HEK293 (cell line): ENCODE measurements at regions not wholly inside any gene's neighbourhood (a gene's known extent, or its start where the extent isn't known, plus 50 kb on each side); places are given as distances from the start of the nearest gene placed in this dataset.
A peak's percentile ranks its signal among the peaks of the same experiment; 100 is the strongest.

Experiments used
- CTCF ChIA-PET: fragments of 350-600 bp; formaldehyde crosslinking; extraction: SDS; loops from one replicate; lab custom pipeline; 2021; ENCODE audit warnings: antibody characterized with exemption; lab: Yijun Ruan, JAX
- POLR2A ChIA-PET: fragments of 300-600 bp; formaldehyde crosslinking; extraction: SDS; loops from one replicate; lab custom pipeline; 2020; ENCODE audit warnings: antibody characterized with exemption, inconsistent platforms; lab: Yijun Ruan, JAX
- H3K27ac ChIP-seq: fragments of 200-500 bp; sonication (Bioruptor generic); 2 replicates; pipeline ENCODE4 v1.5.1; 2014; ENCODE audit warnings: low read depth, low read length, control low read depth, inconsistent platforms; ENCODE audit errors: extremely low read depth
- H3K36me3 ChIP-seq, 2 experiments: fragments of 200-500 bp in 1 of 2; sonication (Bioruptor generic) in 1 of 2; 1 replicate in 1 of 2; 2 replicates in 1 of 2; pipeline ENCODE4 v1.5.1; 2014 to 2017; ENCODE audit warnings: inconsistent platforms in 2 of 2, low read length in 2 of 2; ENCODE audit not compliant: control insufficient read depth in 2 of 2, insufficient read depth in 1 of 2
- H3K4me1 ChIP-seq: fragments of 200-500 bp; sonication (Bioruptor generic); 2 replicates; pipeline ENCODE4 v1.5.1; 2014; ENCODE audit warnings: mild to moderate bottlenecking, low read length, inconsistent platforms; ENCODE audit not compliant: control insufficient read depth, insufficient read depth
- H3K4me3 ChIP-seq: 2 replicates; pipeline ENCODE4 v1.5.1; 2011; ENCODE audit warnings: low read depth, mild to moderate bottlenecking, control low read depth, low read length, moderate library complexity
- H3K9me3 ChIP-seq: fragments of 200-500 bp; sonication (Bioruptor generic); 2 replicates; pipeline ENCODE4 v1.5.1; 2014; ENCODE audit warnings: low read depth, low read length, inconsistent platforms; ENCODE audit not compliant: control insufficient read depth, insufficient read depth
- SCRT1 ChIP-seq: fragments of 450-650 bp; formaldehyde crosslinking; IDR thresholded peaks from 2 replicates; pipeline ENCODE4 v1.5.1; 2016; ENCODE audit warnings: missing biosample characterization, missing genetic modification characterization, borderline replicate concordance
- SETDB1 ChIP-seq: IDR thresholded peaks from one replicate; pipeline ENCODE4 v1.6.1; 2017; ENCODE audit warnings: mild to moderate bottlenecking, low read length, moderate library complexity, mixed read lengths; ENCODE audit not compliant: insufficient read length
- TCF7L2 ChIP-seq: IDR thresholded peaks from 2 replicates; pipeline ENCODE4 v1.6.1; 2011; ENCODE audit warnings: low read depth, mild to moderate bottlenecking, inconsistent platforms, low read length, moderate library complexity, borderline replicate concordance
- TRIM28 ChIP-seq: IDR thresholded peaks from 2 replicates; pipeline ENCODE4 v1.6.1; 2011; ENCODE audit warnings: low read length, control low read depth, borderline replicate concordance
- ZBTB21 ChIP-seq: fragments of 450-650 bp; formaldehyde crosslinking; IDR thresholded peaks from 2 replicates; pipeline ENCODE4 v1.5.1; 2017; ENCODE audit warnings: missing biosample characterization, missing genetic modification characterization
- ZNF221 ChIP-seq: fragments of 450-650 bp; formaldehyde crosslinking; IDR thresholded peaks from 2 replicates; pipeline ENCODE4 v1.5.1; 2017; ENCODE audit warnings: missing biosample characterization, missing genetic modification characterization, borderline replicate concordance
- ZNF302 ChIP-seq: fragments of 450-650 bp; formaldehyde crosslinking; IDR thresholded peaks from 2 replicates; pipeline ENCODE4 v1.5.1; 2016; ENCODE audit warnings: missing biosample characterization, missing genetic modification characterization, low read depth
- ZNF354C ChIP-seq: fragments of 450-650 bp; formaldehyde crosslinking; IDR thresholded peaks from 2 replicates; pipeline ENCODE4 v1.5.1; 2016; ENCODE audit warnings: missing biosample characterization, missing genetic modification characterization, low read depth, borderline replicate concordance
- ZNF549 ChIP-seq: fragments of 450-650 bp; IDR thresholded peaks from 2 replicates; pipeline ENCODE4 v1.5.1; 2018; ENCODE audit warnings: missing biosample characterization, missing genetic modification characterization, mild to moderate bottlenecking, inconsistent platforms, moderate library complexity
- ZNF596 ChIP-seq: fragments of 450-650 bp; IDR thresholded peaks from 2 replicates; pipeline ENCODE4 v1.5.0; 2018; ENCODE audit warnings: missing biosample characterization, mild to moderate bottlenecking, missing genetic modification characterization, moderate library complexity
- ZNF600 ChIP-seq: fragments of 450-650 bp; formaldehyde crosslinking; IDR thresholded peaks from 2 replicates; pipeline ENCODE4 v1.5.1; 2016; ENCODE audit warnings: missing biosample characterization, missing genetic modification characterization
- ZNF830 ChIP-seq: fragments of 450-650 bp; IDR thresholded peaks from 2 replicates; pipeline ENCODE4 v1.5.0; 2018; ENCODE audit warnings: missing biosample characterization, missing genetic modification characterization, low read depth, mild to moderate bottlenecking, moderate library complexity
- TF ChIP-seq, protein P1 (sequence below): fragments of 450-650 bp; formaldehyde crosslinking; IDR thresholded peaks from 2 replicates; pipeline ENCODE4 v1.5.1; 2016; ENCODE audit warnings: missing biosample characterization, missing genetic modification characterization
- TF ChIP-seq, protein P2 (sequence below): fragments of 450-650 bp; formaldehyde crosslinking; IDR thresholded peaks from 2 replicates; pipeline ENCODE4 v1.5.1; 2016; ENCODE audit warnings: missing biosample characterization, missing genetic modification characterization
- TF ChIP-seq, protein P3 (sequence below): fragments of 450-650 bp; formaldehyde crosslinking; IDR thresholded peaks from 2 replicates; pipeline ENCODE4 v1.5.1; 2017; ENCODE audit warnings: missing biosample characterization, missing genetic modification characterization
- TF ChIP-seq, protein P4 (sequence below): fragments of 450-650 bp; formaldehyde crosslinking; IDR thresholded peaks from 2 replicates; pipeline ENCODE4 v1.5.1; 2016; ENCODE audit warnings: missing biosample characterization, missing genetic modification characterization

DNA sequence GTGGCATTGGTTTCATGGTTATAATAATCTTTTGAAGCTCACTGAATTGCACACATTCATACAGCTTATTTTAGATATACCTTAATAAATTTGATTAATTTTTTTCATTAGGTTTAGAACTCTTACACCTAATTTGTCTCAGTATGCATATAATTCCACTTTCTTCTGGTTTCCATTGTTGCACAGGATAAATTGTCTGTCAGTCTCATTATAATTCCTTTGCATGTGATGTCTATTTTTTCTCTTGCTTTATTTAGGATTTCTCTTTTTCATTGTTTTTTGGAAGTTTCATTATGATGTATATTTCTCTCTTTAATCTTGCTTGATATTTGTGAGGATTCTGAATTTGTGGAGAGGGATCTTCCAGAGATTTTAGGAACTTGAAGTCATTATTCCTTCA, 84.7 kb downstream of the ARL5B start:
- Histone ChIP-seq H3K4me3 (no peak overlapping the region), H3K9me3 (no peaks in the 10 kb centered on the region), H3K36me3 (no peaks in the 10 kb centered on the region), H3K4me1 (no peaks in the 10 kb centered on the region), H3K27ac (no peak overlapping the region)
- CTCF ChIA-PET = interaction anchor here (0.6 kb wide), 1 partner anchor 13 kb away, joined by 4 read pairs; no protein-coding TSS in a partner anchor
- TF ChIP-seq ZNF596 (tag by site-specific recombination) (no peak), SETDB1 (peak; percentile 81), TRIM28 (peak; percentile 71; the same call in 1 of the 2 replicates)
- TF ChIP-seq, protein P1, sequence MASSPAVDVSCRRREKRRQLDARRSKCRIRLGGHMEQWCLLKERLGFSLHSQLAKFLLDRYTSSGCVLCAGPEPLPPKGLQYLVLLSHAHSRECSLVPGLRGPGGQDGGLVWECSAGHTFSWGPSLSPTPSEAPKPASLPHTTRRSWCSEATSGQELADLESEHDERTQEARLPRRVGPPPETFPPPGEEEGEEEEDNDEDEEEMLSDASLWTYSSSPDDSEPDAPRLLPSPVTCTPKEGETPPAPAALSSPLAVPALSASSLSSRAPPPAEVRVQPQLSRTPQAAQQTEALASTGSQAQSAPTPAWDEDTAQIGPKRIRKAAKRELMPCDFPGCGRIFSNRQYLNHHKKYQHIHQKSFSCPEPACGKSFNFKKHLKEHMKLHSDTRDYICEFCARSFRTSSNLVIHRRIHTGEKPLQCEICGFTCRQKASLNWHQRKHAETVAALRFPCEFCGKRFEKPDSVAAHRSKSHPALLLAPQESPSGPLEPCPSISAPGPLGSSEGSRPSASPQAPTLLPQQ (tag by site-specific recombination) = no peak
- POLR2A ChIA-PET = no interaction called here

DNA sequence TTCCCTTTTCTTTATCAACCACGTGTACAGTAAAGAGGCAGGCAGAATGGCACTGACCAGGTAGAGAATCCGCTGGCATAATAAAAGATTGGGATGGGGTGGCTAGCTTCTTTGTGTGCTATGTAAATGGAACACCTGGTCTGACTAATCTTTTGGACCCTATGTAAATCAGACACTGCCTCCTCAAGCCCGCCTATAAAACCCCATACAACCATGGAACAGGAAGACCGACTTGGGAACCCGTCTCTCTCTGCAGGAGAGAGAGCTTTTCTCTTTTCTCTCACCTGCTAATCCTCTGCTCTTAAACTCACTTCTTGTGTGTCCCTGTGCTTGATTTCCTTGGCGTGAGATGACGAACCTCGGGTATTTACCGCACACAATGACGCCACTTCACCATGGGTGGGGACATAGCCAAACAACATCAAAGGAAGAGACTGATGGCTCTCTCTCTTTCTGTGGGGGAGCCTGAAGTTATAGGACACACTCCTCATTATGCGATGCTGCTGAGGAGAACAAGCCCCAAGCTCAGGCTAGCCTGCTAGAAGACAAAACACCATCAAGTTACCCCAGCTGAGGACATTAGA, 94.2 kb downstream of the ARL5B start:
- Histone ChIP-seq H3K4me3 (no peak overlapping the region), H3K27ac (no peak overlapping the region), H3K9me3 (no peaks in the 10 kb centered on the region), H3K4me1 (no peaks in the 10 kb centered on the region), H3K36me3 (no peaks in the 10 kb centered on the region)
- POLR2A ChIA-PET = no interaction called here
- TF ChIP-seq, protein P2, sequence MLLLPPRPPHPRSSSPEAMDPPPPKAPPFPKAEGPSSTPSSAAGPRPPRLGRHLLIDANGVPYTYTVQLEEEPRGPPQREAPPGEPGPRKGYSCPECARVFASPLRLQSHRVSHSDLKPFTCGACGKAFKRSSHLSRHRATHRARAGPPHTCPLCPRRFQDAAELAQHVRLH (tag by site-specific recombination) = no peak
- no peak for TF ChIP-seq SCRT1 (tag by site-specific recombination)
- peak; percentile 63; the same call in 1 of the 2 replicates for TF ChIP-seq ZBTB21 (tag by site-specific recombination)
- TF ChIP-seq, protein P3, sequence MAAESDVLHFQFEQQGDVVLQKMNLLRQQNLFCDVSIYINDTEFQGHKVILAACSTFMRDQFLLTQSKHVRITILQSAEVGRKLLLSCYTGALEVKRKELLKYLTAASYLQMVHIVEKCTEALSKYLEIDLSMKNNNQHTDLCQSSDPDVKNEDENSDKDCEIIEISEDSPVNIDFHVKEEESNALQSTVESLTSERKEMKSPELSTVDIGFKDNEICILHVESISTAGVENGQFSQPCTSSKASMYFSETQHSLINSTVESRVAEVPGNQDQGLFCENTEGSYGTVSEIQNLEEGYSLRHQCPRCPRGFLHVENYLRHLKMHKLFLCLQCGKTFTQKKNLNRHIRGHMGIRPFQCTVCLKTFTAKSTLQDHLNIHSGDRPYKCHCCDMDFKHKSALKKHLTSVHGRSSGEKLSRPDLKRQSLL (tag by site-specific recombination) = no peak
- CTCF ChIA-PET = interaction anchor here (0.7 kb wide), 1 partner anchor 8 kb away, joined by 3 read pairs; no protein-coding TSS in a partner anchor

DNA sequence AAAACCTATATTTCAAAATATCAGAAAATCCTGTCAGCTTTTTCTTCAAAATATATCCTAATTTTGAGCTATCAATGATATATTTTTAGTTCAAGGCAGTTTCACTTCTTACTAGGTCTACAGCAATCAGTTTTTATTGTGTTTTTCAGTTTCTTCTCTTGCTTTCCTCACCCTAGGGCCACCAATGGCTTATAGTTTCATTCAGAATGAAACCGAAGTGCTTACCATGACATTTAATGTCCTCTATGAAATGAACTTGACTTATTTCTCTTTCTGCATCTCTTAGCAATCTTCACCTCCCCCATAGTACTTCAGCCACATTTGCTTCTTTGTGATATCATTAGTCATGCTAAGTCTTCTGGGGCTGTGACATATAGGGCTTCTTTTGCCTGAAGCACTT, 100.3 kb downstream of the ARL5B start:
- CTCF ChIA-PET = no interaction called here
- Histone ChIP-seq H3K4me1 (no peaks in the 10 kb centered on the region), H3K36me3 (no peaks in the 10 kb centered on the region), H3K9me3 (no peaks in the 10 kb centered on the region), H3K27ac (no peak overlapping the region), H3K4me3 (no peak overlapping the region)
- POLR2A ChIA-PET = no interaction called here
- TF ChIP-seq TCF7L2 = no peak
- no peak for TF ChIP-seq ZNF549 (tag by site-specific recombination)
- TF ChIP-seq, protein P4, sequence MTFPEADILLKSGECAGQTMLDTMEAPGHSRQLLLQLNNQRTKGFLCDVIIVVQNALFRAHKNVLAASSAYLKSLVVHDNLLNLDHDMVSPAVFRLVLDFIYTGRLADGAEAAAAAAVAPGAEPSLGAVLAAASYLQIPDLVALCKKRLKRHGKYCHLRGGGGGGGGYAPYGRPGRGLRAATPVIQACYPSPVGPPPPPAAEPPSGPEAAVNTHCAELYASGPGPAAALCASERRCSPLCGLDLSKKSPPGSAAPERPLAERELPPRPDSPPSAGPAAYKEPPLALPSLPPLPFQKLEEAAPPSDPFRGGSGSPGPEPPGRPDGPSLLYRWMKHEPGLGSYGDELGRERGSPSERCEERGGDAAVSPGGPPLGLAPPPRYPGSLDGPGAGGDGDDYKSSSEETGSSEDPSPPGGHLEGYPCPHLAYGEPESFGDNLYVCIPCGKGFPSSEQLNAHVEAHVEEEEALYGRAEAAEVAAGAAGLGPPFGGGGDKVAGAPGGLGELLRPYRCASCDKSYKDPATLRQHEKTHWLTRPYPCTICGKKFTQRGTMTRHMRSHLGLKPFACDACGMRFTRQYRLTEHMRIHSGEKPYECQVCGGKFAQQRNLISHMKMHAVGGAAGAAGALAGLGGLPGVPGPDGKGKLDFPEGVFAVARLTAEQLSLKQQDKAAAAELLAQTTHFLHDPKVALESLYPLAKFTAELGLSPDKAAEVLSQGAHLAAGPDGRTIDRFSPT = no peak
- TF ChIP-seq ZNF221 (tag by site-specific recombination) = no peak

DNA sequence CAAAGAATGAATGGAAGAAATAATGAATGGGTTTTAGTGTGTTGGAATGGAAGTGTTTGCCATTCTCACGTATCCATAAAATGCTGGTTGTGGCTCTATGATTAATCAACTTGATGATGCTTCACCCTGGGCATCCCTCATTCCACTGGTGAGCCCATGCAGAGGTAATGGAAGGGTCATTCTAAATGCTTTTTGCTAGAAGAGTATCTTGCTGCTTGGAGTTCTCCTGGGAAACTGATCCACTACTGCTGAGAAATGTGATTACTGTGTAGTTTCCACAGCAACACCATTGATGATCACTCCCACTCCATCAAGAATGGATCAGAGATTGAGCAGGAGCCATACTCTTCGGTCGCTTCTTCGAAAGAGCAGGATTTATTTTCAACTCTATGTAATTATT, 101.6 kb downstream of the ARL5B start:
- TF ChIP-seq ZNF354C (tag by site-specific recombination) (no peak), ZNF830 (tag by site-specific recombination) (no peak), ZNF600 (no peak), ZNF302 (tag by site-specific recombination) (no peak)
- POLR2A ChIA-PET = no interaction called here
- H3K4me3 ChIP-seq = no peak overlapping the region
- no peaks in the 10 kb centered on the region for H3K9me3 ChIP-seq
- CTCF ChIA-PET = no interaction called here
- no peaks in the 10 kb centered on the region for H3K36me3 ChIP-seq
- H3K27ac ChIP-seq = no peak overlapping the region
- no peaks in the 10 kb centered on the region for H3K4me1 ChIP-seq
